ENCODE measurements at regions not wholly inside any gene's neighbourhood (a gene's known extent, or its start where the extent isn't known, plus 50 kb on each side); places are given as distances from the start of the nearest gene placed in this dataset.

DNA sequence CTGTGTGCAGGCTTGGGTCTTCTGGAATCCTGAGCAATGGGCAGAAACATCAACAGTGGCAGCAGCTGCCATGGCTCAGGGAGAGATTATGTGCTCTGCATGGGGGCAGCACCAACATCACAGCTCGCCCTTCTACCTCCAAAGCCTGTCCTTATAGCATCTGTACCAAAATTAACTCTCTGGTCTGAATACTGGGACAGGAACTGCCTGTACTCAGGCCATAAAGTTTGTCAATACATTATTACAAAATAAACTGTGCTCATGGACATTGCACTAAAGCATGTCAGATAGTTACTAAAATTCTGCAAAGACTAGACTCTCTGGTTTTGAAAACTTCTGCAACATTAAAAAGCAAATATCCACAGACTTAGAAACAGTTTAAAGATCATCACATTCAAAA is 91.6 kb downstream of the ZC3H11B start:
- no peaks in the 10 kb centered on the region for H3K36me3 ChIP-seq (ENCODE audit: control insufficient read depth in 2 of 4, insufficient read depth in 4 of 4, low read length in 3 of 4)
- no peaks in the 10 kb centered on the region for H3K27me3 ChIP-seq (replicated peaks in 1 of 4; ENCODE audit: control insufficient read depth in 3 of 4, extremely low read depth in 1 of 4, insufficient read depth in 3 of 4, low read length in 3 of 4)
- H3K9me3 ChIP-seq (ENCODE audit: insufficient read depth in 2 of 2, low read depth in 1 of 2, low read length in 1 of 2) = 0 out of 4 replicates have a peak, but pooled peaks cover 0 to under 1% of the 10 kb centered on the region in 2 experiments
- H3K23me2 ChIP-seq (ENCODE audit: low read depth, low read length) = no peaks in the 10 kb centered on the region
- no peak overlapping the region for H4K91ac ChIP-seq (replicated peaks; ENCODE audit: insufficient read length, low read length)
- H3K79me1 ChIP-seq (ENCODE audit: low read depth, low read length) = no peaks in the 10 kb centered on the region
- H2BK20ac ChIP-seq (ENCODE audit: low read length) = no peak overlapping the region
- no peak overlapping the region for H3K56ac ChIP-seq (replicated peaks; ENCODE audit: insufficient read length, low read depth, low read length)
- no peak overlapping the region for H3K23ac ChIP-seq (ENCODE audit: insufficient read length)
- H3K4me2 ChIP-seq (ENCODE audit: insufficient read depth in 1 of 2, low read depth in 2 of 2, low read length in 2 of 2) = no peak overlapping the region
- H3K4ac ChIP-seq (replicated peaks; ENCODE audit: insufficient read length, low read depth, low read length) = no peak overlapping the region
- CTCF ChIA-PET (ENCODE audit: partially characterized antibody) = interaction anchor here (0.6 kb wide), 1 partner anchor 135 kb away, joined by 3 read pairs; no protein-coding TSS in a partner anchor
- no peak overlapping the region for H3K14ac ChIP-seq (ENCODE audit: insufficient read length)
- H2BK15ac ChIP-seq (ENCODE audit: low read length) = no peak overlapping the region
- H3K4me3 ChIP-seq (ENCODE audit: extremely low read depth in 1 of 4, insufficient read depth in 2 of 4, low read depth in 3 of 4, low read length in 4 of 4) = no peak overlapping the region
- H3K79me2 ChIP-seq (ENCODE audit: control insufficient read depth in 1 of 2, insufficient read depth in 2 of 2, low read length in 2 of 2) = no peaks in the 10 kb centered on the region
- no peak overlapping the region for H2BK5ac ChIP-seq (ENCODE audit: low read depth, low read length)
- no peak overlapping the region for H2AFZ ChIP-seq (ENCODE audit: low read length)
- no peak for DNase-seq (ENCODE audit: low read depth in 1 of 2, low spot score in 2 of 2)
- no peak overlapping the region for H3K18ac ChIP-seq (ENCODE audit: extremely low read depth, low read length)
- H2BK12ac ChIP-seq (ENCODE audit: low read depth, low read length) = no peak overlapping the region
- WGBS, 2 experiments (ENCODE audit: extremely low coverage in 1 of 2, insufficient coverage in 1 of 2, insufficient read length in 1 of 2, insufficient replicate concordance in 2 of 2, low coverage in 1 of 2, low lambda C conversion rate in 2 of 2, missing lambda C conversion rate in 1 of 2) = 78% methylated on average over 1 of the region's 1 CpG; no CpG with 5 or more reads in 1 of the 2 experiments
- H4K5ac ChIP-seq (ENCODE audit: insufficient read length, low read depth, low read length) = no peak overlapping the region
- H3K9ac ChIP-seq (replicated peaks in 1 of 4; ENCODE audit: extremely low read depth in 1 of 4, low read depth in 3 of 4, low read length in 3 of 4) = no peak overlapping the region
- POLR2A ChIA-PET (ENCODE audit: partially characterized antibody) = no interaction called here
- H2AK5ac ChIP-seq (ENCODE audit: low read depth, low read length) = no peak overlapping the region
- no peak overlapping the region for H3K27ac ChIP-seq (ENCODE audit: low read depth, low read length)
- H4K8ac ChIP-seq (ENCODE audit: extremely low read depth, insufficient read depth, low read length) = no peak overlapping the region
- H3K4me1 ChIP-seq (replicated peaks in 1 of 4; ENCODE audit: control insufficient read depth in 3 of 4, insufficient read depth in 4 of 4, low read length in 3 of 4) = no peaks in the 10 kb centered on the region
- no peaks in the 10 kb centered on the region for H4K20me1 ChIP-seq (replicated peaks in 1 of 2; ENCODE audit: control insufficient read depth in 1 of 2, insufficient read depth in 2 of 2, low read length in 2 of 2)
- no peak for FAIRE-seq
- H2BK120ac ChIP-seq (replicated peaks; ENCODE audit: low read depth, low read length) = no peak overlapping the region
- no peak for TF ChIP-seq KDM4A (IDR thresholded peaks at IDR 0.05; ENCODE audit: low read depth, low read length, severe bottlenecking)
- TF ChIP-seq RNF2 (IDR thresholded peaks at IDR 0.05; ENCODE audit: borderline replicate concordance, low read depth, low read length, missing control alignments, poor library complexity, severe bottlenecking) = no peak
- TF ChIP-seq HDAC6 (IDR thresholded peaks at IDR 0.05; ENCODE audit: low read depth, low read length) = no peak
- no peak for TF ChIP-seq RBBP5 (IDR thresholded peaks at IDR 0.05; ENCODE audit: borderline replicate concordance, low read depth, low read length)
- no peak for TF ChIP-seq USF2 (IDR thresholded peaks at IDR 0.05; ENCODE audit: low read length)
- TF ChIP-seq ASH2L (IDR thresholded peaks at IDR 0.05; ENCODE audit: low read length) = no peak
- TF ChIP-seq KDM1A (IDR thresholded peaks at IDR 0.05; ENCODE audit: borderline replicate concordance, low read length) = no peak
- TF ChIP-seq CBX8 (IDR thresholded peaks at IDR 0.05; ENCODE audit: borderline replicate concordance, low read depth, low read length) = no peak
- TF ChIP-seq TAF7 (optimal IDR thresholded peaks at IDR 0.05; ENCODE audit: borderline replicate concordance, low read depth, low read length) = no peak
- TF ChIP-seq TBP (IDR thresholded peaks at IDR 0.05; ENCODE audit: low read depth, low read length) = no peak
- no peak for TF ChIP-seq CEBPB (IDR thresholded peaks at IDR 0.05; ENCODE audit: low read depth, low read length)
- TF ChIP-seq RAD21 (IDR thresholded peaks at IDR 0.05 in 1 of 2, conservative IDR thresholded peaks at IDR 0.05 in 1 of 2; ENCODE audit: low read depth in 2 of 2, low read length in 2 of 2) = no peak
- no peak for TF ChIP-seq SP4 (IDR thresholded peaks at IDR 0.05; ENCODE audit: low read length)
- TF ChIP-seq SP2 (IDR thresholded peaks at IDR 0.05; ENCODE audit: low read length) = no peak
